Kidney capillary endothelial cell (primary cell): ENCODE measurements at regions not wholly inside any gene's neighbourhood (a gene's known extent, or its start where the extent isn't known, plus 50 kb on each side); places are given as distances from the start of the nearest gene placed in this dataset.

Source experiments
- DNase-seq: peaks from one replicate; pipeline ENCODE4 v3.0.0-alpha.2; 2018; ENCODE audit warnings: low spot score

GRCh38 chr12:40618636-40619035, 73.6 kb upstream of the CNTN1 start:
- no peak for DNase-seq

GRCh38 chr12:40620564-40621019, 71.6 kb upstream of the CNTN1 start:
- no peak for DNase-seq

- DNase-seq = peak; percentile 36
These were observed 69.9 kb upstream of the CNTN1 start for GRCh38 chr12:40622246-40622838.

GRCh38 chr12:40632171-40632570, 60.1 kb upstream of the CNTN1 start:
- DNase-seq = no peak

- no peak for DNase-seq
These were observed 59.3 kb upstream of the CNTN1 start for GRCh38 chr12:40632933-40633332.

GRCh38 chr12:40634517-40635131, 57.6 kb upstream of the CNTN1 start:
- DNase-seq = no peak

GRCh38 chr12:40635141-40635731, 57.0 kb upstream of the CNTN1 start:
- no peak for DNase-seq
